ENCODE measurements at regions not wholly inside any gene's neighbourhood (a gene's known extent, or its start where the extent isn't known, plus 50 kb on each side); places are given as distances from the start of the nearest gene placed in this dataset.

- TF ChIP-seq CTCF (IDR thresholded peaks at IDR 0.05; ENCODE audit: low read depth, low read length, poor library complexity, severe bottlenecking) = no peak
- no peak for TF ChIP-seq EZH2phosphoT487 (IDR thresholded peaks at IDR 0.05; ENCODE audit: borderline replicate concordance, low read length)
Observed at GRCh38 chr2:7967707-7968405, 714.0 kb upstream of the ID2 start.

All from DOHH2 (cell line).